AG09319 (cell line): ENCODE measurements at regions not wholly inside any gene's neighbourhood (a gene's known extent, or its start where the extent isn't known, plus 50 kb on each side); places are given as distances from the start of the nearest gene placed in this dataset.
"Not testable (repeated sequence)": the region's sequence is repeated elsewhere in the genome, so short reads cannot be mapped to it uniquely, and the experiment has no call there.

Experiments
- DNase-seq: peaks from one replicate; pipeline ENCODE4 v3.0.0-alpha.2; 2010; ENCODE audit warnings: low read depth; ENCODE audit errors: extremely low read depth
- TF ChIP-seq, protein P1 (sequence below): IDR thresholded peaks from 2 replicates; pipeline ENCODE4 v1.5.1; 2011; ENCODE audit warnings: low read depth, mild to moderate bottlenecking, inconsistent platforms, low read length, moderate library complexity

- TF ChIP-seq, protein P1, sequence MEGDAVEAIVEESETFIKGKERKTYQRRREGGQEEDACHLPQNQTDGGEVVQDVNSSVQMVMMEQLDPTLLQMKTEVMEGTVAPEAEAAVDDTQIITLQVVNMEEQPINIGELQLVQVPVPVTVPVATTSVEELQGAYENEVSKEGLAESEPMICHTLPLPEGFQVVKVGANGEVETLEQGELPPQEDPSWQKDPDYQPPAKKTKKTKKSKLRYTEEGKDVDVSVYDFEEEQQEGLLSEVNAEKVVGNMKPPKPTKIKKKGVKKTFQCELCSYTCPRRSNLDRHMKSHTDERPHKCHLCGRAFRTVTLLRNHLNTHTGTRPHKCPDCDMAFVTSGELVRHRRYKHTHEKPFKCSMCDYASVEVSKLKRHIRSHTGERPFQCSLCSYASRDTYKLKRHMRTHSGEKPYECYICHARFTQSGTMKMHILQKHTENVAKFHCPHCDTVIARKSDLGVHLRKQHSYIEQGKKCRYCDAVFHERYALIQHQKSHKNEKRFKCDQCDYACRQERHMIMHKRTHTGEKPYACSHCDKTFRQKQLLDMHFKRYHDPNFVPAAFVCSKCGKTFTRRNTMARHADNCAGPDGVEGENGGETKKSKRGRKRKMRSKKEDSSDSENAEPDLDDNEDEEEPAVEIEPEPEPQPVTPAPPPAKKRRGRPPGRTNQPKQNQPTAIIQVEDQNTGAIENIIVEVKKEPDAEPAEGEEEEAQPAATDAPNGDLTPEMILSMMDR = no peak
- no peak for DNase-seq
These were observed 893.0 kb downstream of the C4orf33 start for GRCh38 chr4:129988957-129989356.

GRCh38 chr4:129994715-129995114, 898.8 kb downstream of the C4orf33 start:
- TF ChIP-seq, protein P1 = no peak
- DNase-seq = no peak

GRCh38 chr4:129998436-129999150, 902.6 kb downstream of the C4orf33 start:
- TF ChIP-seq, protein P1 = no peak
- DNase-seq = no peak

DNA sequence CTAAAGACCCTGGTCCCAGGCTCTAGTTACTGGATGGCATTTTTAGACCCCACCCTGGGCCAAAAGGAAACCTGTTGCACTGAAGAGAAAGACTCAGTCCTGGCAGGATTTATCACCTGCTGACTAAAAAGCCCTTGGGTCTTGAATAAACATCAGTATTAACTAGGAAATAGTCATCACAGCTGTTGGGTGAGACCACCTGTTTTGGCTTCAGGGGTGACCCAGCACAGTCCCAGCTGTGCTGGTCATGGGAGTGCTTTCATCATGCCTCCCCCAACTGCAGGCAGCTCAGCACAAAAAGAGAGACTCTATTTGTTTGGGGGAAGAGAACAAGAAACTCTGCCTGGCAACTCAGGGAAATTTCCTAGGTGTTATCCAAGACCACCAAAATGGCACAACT, 903.2 kb downstream of the C4orf33 start:
- TF ChIP-seq, protein P1 = no peak
- no peak for DNase-seq

- TF ChIP-seq, protein P1 = no peak
- DNase-seq = no peak
These were observed 912.5 kb downstream of the C4orf33 start for GRCh38 chr4:130008461-130008860.

GRCh38 chr4:130012806-130013205, 916.9 kb downstream of the C4orf33 start:
- not testable (repeated sequence) for DNase-seq

DNA sequence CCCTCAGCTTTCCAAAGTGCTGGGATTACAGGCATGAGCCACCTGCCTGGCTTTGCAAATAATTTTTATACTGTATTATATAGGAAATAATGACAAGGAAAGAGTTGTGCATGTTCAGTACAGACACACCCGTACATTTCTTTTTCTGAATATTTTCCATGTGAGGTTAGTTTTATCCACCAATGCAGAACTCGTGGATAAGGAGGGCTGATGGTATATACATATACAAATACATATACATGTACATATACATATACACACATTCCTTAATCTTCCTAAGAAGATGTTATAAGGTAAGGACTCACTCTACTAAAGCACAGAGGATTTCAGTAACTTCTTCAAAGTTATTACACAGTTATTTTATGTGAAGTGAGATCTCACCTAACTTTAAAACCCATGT, 925.8 kb downstream of the C4orf33 start:
- TF ChIP-seq, protein P1 = no peak
- DNase-seq = no peak

DNA sequence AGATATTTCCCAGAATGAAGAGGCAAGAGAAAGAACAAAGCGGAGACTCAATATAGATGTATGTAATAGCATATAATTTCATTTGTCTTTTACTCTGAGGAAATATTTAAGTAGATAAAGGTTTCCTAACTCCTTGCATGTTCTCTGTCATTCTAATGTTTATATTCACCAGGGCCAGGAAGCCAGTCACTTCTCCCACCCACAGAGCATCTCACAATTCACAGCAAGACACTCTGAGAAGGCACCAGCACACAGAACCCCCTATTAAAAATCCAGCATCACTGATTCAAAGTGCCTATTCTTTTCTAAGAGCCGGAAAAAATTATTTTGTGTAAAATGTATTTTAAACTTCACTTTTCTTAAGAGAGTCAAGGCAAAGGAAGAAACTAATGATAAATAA, 927.1 kb downstream of the C4orf33 start:
- TF ChIP-seq, protein P1 = no peak
- DNase-seq = no peak
